ENCODE measurements at regions not wholly inside any gene's neighbourhood (a gene's known extent, or its start where the extent isn't known, plus 50 kb on each side); places are given as distances from the start of the nearest gene placed in this dataset.

GRCh38 chr1:38607526-38607925, 252.0 kb downstream of the RRAGC start:
- TF ChIP-seq CTCF (IDR thresholded peaks at IDR 0.05) (no peak), POLR2A (IDR thresholded peaks at IDR 0.05) (no peak)
